ENCODE measurements at regions not wholly inside any gene's neighbourhood (a gene's known extent, or its start where the extent isn't known, plus 50 kb on each side); places are given as distances from the start of the nearest gene placed in this dataset.
"Not testable (repeated sequence)": the region's sequence is repeated elsewhere in the genome, so short reads cannot be mapped to it uniquely, and the experiment has no call there.

DNA sequence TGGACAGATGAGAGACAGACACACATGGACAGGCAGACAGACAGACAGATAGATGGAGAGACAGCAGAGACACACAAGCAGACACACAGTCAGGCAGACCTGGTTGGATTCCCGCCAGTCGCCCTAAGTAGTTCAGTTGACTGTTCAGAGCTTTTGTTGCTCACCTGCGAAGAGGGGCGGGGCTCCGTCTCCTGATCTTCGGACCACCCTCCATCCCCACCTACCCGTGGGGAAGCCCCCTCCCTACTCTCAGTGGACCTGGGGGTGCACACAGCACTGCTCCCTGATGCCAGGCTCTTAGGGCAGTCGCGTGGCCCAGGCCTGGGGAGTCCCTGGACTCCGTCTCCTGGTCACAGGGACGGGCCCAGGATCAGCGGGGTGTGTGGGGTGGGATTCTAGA, 341.0 kb downstream of the ADGRD1 start:
- TF ChIP-seq, protein P1, sequence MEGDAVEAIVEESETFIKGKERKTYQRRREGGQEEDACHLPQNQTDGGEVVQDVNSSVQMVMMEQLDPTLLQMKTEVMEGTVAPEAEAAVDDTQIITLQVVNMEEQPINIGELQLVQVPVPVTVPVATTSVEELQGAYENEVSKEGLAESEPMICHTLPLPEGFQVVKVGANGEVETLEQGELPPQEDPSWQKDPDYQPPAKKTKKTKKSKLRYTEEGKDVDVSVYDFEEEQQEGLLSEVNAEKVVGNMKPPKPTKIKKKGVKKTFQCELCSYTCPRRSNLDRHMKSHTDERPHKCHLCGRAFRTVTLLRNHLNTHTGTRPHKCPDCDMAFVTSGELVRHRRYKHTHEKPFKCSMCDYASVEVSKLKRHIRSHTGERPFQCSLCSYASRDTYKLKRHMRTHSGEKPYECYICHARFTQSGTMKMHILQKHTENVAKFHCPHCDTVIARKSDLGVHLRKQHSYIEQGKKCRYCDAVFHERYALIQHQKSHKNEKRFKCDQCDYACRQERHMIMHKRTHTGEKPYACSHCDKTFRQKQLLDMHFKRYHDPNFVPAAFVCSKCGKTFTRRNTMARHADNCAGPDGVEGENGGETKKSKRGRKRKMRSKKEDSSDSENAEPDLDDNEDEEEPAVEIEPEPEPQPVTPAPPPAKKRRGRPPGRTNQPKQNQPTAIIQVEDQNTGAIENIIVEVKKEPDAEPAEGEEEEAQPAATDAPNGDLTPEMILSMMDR (IDR thresholded peaks at IDR 0.05; ENCODE audit: control extremely low read depth in 1 of 3, insufficient read depth in 1 of 3, low read depth in 1 of 3, low read length in 3 of 3): not testable (repeated sequence)
- TF ChIP-seq POLR2A (IDR thresholded peaks at IDR 0.05; ENCODE audit: control extremely low read depth in 1 of 2, low read depth in 2 of 2, low read length in 2 of 2); EZH2 (IDR thresholded peaks at IDR 0.05; ENCODE audit: low read depth, low read length, severe bottlenecking); TCF12 (IDR thresholded peaks at IDR 0.05; ENCODE audit: low read depth, low read length); NRF1 (IDR thresholded peaks at IDR 0.05; ENCODE audit: low read depth, low read length); SIN3A (conservative IDR thresholded peaks at IDR 0.05 in 1 of 2, IDR thresholded peaks at IDR 0.05 in 1 of 2; ENCODE audit: low read depth in 1 of 2, low read length in 2 of 2); RAD21 (IDR thresholded peaks at IDR 0.05 in 1 of 2, conservative IDR thresholded peaks at IDR 0.05 in 1 of 2; ENCODE audit: low read depth in 2 of 2, low read length in 2 of 2); SRF (IDR thresholded peaks at IDR 0.05; ENCODE audit: low read depth, low read length); ATF2 (IDR thresholded peaks at IDR 0.05; ENCODE audit: low read length); EP300 (IDR thresholded peaks at IDR 0.05; ENCODE audit: borderline replicate concordance in 1 of 2, low read depth in 2 of 2, low read length in 2 of 2); SP4 (IDR thresholded peaks at IDR 0.05; ENCODE audit: low read length): not testable (repeated sequence)

All from H1 (cell line).